Parathyroid adenoma (tissue), 2 donors: ENCODE measurements at regions not wholly inside any gene's neighbourhood (a gene's known extent, or its start where the extent isn't known, plus 50 kb on each side); places are given as distances from the start of the nearest gene placed in this dataset.

Source experiments
- H2AFZ ChIP-seq: fragments of 300-600 bp; sonication (generic); one replicate; pipeline ENCODE4 v1.7.0; 2017; ENCODE audit warnings: antibody characterized with exemption, mild to moderate bottlenecking
- H3K27ac ChIP-seq: fragments of 300-600 bp; sonication (generic); one replicate; pipeline ENCODE4 v1.7.0; 2017
- H3K27me3 ChIP-seq: fragments of 300-600 bp; sonication (generic); one replicate; pipeline ENCODE4 v1.7.0; 2017; ENCODE audit warnings: low read length; ENCODE audit not compliant: control insufficient read depth, insufficient read depth
- H3K36me3 ChIP-seq: fragments of 300-600 bp; sonication (generic); one replicate; pipeline ENCODE4 v1.7.0; 2017; ENCODE audit warnings: low read length; ENCODE audit not compliant: control insufficient read depth, insufficient read depth
- H3K4me1 ChIP-seq: fragments of 300-600 bp; sonication (generic); one replicate; pipeline ENCODE4 v1.7.0; 2017; ENCODE audit warnings: control low read depth
- H3K4me2 ChIP-seq: fragments of 300-600 bp; sonication (generic); one replicate; pipeline ENCODE4 v1.7.0; 2017; ENCODE audit warnings: low read length
- H3K4me3 ChIP-seq: fragments of 300-600 bp; sonication (generic); one replicate; pipeline ENCODE4 v1.7.0; 2017; ENCODE audit warnings: low read depth, low read length
- H3K79me2 ChIP-seq: fragments of 300-600 bp; sonication (generic); one replicate; pipeline ENCODE4 v1.7.0; 2017; ENCODE audit warnings: control low read depth
- H3K9ac ChIP-seq: fragments of 300-600 bp; sonication (generic); one replicate; pipeline ENCODE4 v1.7.0; 2017; ENCODE audit warnings: mild to moderate bottlenecking
- H3K9me3 ChIP-seq: fragments of 300-600 bp; sonication (generic); one replicate; pipeline ENCODE4 v1.7.0; 2017; ENCODE audit warnings: low read length; ENCODE audit not compliant: control insufficient read depth
- CTCF ChIP-seq: fragments of 300-600 bp; sonication (generic); IDR thresholded peaks from one replicate; pipeline ENCODE4 v1.7.0; 2017; ENCODE audit warnings: antibody characterized with exemption, mild to moderate bottlenecking
- donor health status: primary hyperparathyroidism.

- H3K4me3 ChIP-seq = no peak overlapping the region
- no peak overlapping the region for H2AFZ ChIP-seq
- H3K4me2 ChIP-seq = no peak overlapping the region
- no peak overlapping the region for H3K9ac ChIP-seq
- no peak for TF ChIP-seq CTCF
- H3K27ac ChIP-seq = no peak overlapping the region
- no peaks in the 10 kb centered on the region for H3K79me2 ChIP-seq
- H3K36me3 ChIP-seq = no peaks in the 10 kb centered on the region
- H3K9me3 ChIP-seq = no peaks in the 10 kb centered on the region
- H3K27me3 ChIP-seq = no peaks in the 10 kb centered on the region
- H3K4me1 ChIP-seq = no peaks in the 10 kb centered on the region
These were observed 1530.6 kb upstream of the CDH6 start for GRCh38 chr5:29662876-29663275.

GRCh38 chr5:29654954-29655353 lies 1538.5 kb upstream of the CDH6 start:
- no peak for TF ChIP-seq CTCF
- Histone ChIP-seq H3K4me3 (no peak overlapping the region), H3K79me2 (no peaks in the 10 kb centered on the region)

GRCh38 chr5:29649321-29649720 lies 1544.2 kb upstream of the CDH6 start:
- H3K4me3 ChIP-seq = no peak overlapping the region
- no peak for TF ChIP-seq CTCF
- H3K4me1 ChIP-seq = no peaks in the 10 kb centered on the region
- H3K36me3 ChIP-seq = no peaks in the 10 kb centered on the region
- H2AFZ ChIP-seq = no peak overlapping the region
- no peak overlapping the region for H3K4me2 ChIP-seq
- H3K27ac ChIP-seq = no peak overlapping the region
- H3K9me3 ChIP-seq = no peaks in the 10 kb centered on the region
- H3K27me3 ChIP-seq = no peaks in the 10 kb centered on the region
- H3K79me2 ChIP-seq = no peaks in the 10 kb centered on the region
- no peak overlapping the region for H3K9ac ChIP-seq

More at GRCh38 chr5:29654954-29655353, 1538.5 kb upstream of the CDH6 start:
- no peak overlapping the region for H2AFZ ChIP-seq
- H3K4me2 ChIP-seq = no peak overlapping the region
- H3K27ac ChIP-seq = no peak overlapping the region
- no peak overlapping the region for H3K9ac ChIP-seq
- H3K27me3 ChIP-seq = no peaks in the 10 kb centered on the region
- H3K9me3 ChIP-seq = no peaks in the 10 kb centered on the region
- no peaks in the 10 kb centered on the region for H3K36me3 ChIP-seq
- H3K4me1 ChIP-seq = no peaks in the 10 kb centered on the region

DNA sequence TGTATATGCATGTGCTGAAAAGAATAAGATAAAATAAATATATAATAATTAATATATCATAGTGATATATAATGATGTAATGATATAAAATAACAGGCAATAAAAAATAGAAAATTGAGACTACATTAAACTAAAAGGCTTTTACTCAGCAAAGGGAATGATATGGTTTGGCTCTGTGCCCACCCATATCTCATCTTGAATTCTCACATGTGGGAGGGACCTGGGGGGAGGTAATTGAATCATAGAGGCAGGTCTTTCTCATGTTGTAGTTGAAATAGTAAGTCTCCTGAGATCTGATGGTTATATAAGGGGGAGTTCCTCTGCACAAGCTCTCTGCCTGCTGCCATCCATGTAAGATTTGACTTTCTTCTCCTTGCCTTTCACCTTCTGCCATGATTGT lies 1550.9 kb upstream of the CDH6 start:
- no peaks in the 10 kb centered on the region for H3K36me3 ChIP-seq
- no peak overlapping the region for H3K9ac ChIP-seq
- no peak overlapping the region for H3K27ac ChIP-seq
- TF ChIP-seq CTCF = no peak
- no peaks in the 10 kb centered on the region for H3K9me3 ChIP-seq
- no peaks in the 10 kb centered on the region for H3K79me2 ChIP-seq
- no peak overlapping the region for H3K4me3 ChIP-seq
- no peak overlapping the region for H2AFZ ChIP-seq
- H3K4me2 ChIP-seq = no peak overlapping the region
- H3K27me3 ChIP-seq = no peaks in the 10 kb centered on the region
- H3K4me1 ChIP-seq = no peaks in the 10 kb centered on the region

GRCh38 chr5:29614206-29614605 lies 1579.3 kb upstream of the CDH6 start:
- TF ChIP-seq CTCF = no peak

More at GRCh38 chr5:29614206-29614605, 1579.3 kb upstream of the CDH6 start:
- H3K79me2 ChIP-seq = no peaks in the 10 kb centered on the region
- no peaks in the 10 kb centered on the region for H3K36me3 ChIP-seq
- H3K27ac ChIP-seq = no peak overlapping the region
- H3K4me3 ChIP-seq = no peak overlapping the region
- H3K4me2 ChIP-seq = no peak overlapping the region
- H3K9ac ChIP-seq = no peak overlapping the region
- H3K27me3 ChIP-seq = no peaks in the 10 kb centered on the region
- no peak overlapping the region for H2AFZ ChIP-seq
- no peaks in the 10 kb centered on the region for H3K9me3 ChIP-seq
- no peaks in the 10 kb centered on the region for H3K4me1 ChIP-seq
